Neuronal stem cell (in vitro differentiated cells): ENCODE measurements at regions not wholly inside any gene's neighbourhood (a gene's known extent, or its start where the extent isn't known, plus 50 kb on each side); places are given as distances from the start of the nearest gene placed in this dataset.
A peak's percentile ranks its signal among the peaks of the same experiment; 100 is the strongest.

Experiments
- DNase-seq: peaks from one replicate; pipeline ENCODE4 v3.0.0-alpha.2; 2013; ENCODE audit warnings: low spot score
- H2AFZ ChIP-seq: one replicate; pipeline ENCODE4 v1.6.1; 2013; ENCODE audit warnings: mild to moderate bottlenecking, low read length, inconsistent platforms
- H2AK5ac ChIP-seq: 2 replicates; pipeline ENCODE4 v1.6.1; 2013; ENCODE audit warnings: low read depth, mild to moderate bottlenecking, inconsistent platforms, low read length, moderate library complexity, mixed read lengths
- H2BK120ac ChIP-seq: 2 replicates; pipeline ENCODE4 v1.6.1; 2013; ENCODE audit warnings: low read depth, mild to moderate bottlenecking, inconsistent platforms, low read length, moderate library complexity, mixed read lengths
- H2BK12ac ChIP-seq: one replicate; pipeline ENCODE4 v1.6.1; 2013; ENCODE audit warnings: low read length, inconsistent platforms
- H2BK15ac ChIP-seq: 2 replicates; pipeline ENCODE4 v1.6.1; 2013; ENCODE audit warnings: mild to moderate bottlenecking, low read length, inconsistent platforms, mixed read lengths
- H2BK5ac ChIP-seq: one replicate; pipeline ENCODE4 v1.6.1; 2013; ENCODE audit warnings: inconsistent platforms, mild to moderate bottlenecking, low read length, moderate library complexity
- H3K14ac ChIP-seq: one replicate; pipeline ENCODE4 v1.6.1; 2013; ENCODE audit warnings: low read length, inconsistent platforms
- H3K18ac ChIP-seq: 2 replicates; pipeline ENCODE4 v1.6.1; 2013; ENCODE audit warnings: low read length, inconsistent platforms
- H3K23ac ChIP-seq: 2 replicates; pipeline ENCODE4 v1.6.1; 2013; ENCODE audit warnings: low read depth, mild to moderate bottlenecking, mixed read lengths, low read length, inconsistent platforms; ENCODE audit not compliant: poor library complexity
- H3K27ac ChIP-seq: replicated peaks from 3 replicates; pipeline ENCODE4 v1.5.1; 2013; ENCODE audit warnings: low read length, inconsistent platforms
- H3K27me3 ChIP-seq, 3 experiments: 2 replicates each; pipeline ENCODE4 v1.6.1; 2013; ENCODE audit warnings: low read length in 3 of 3, mild to moderate bottlenecking in 2 of 3, inconsistent platforms in 1 of 3, low read depth in 1 of 3, mixed read lengths in 1 of 3, moderate library complexity in 1 of 3; ENCODE audit not compliant: control insufficient read depth in 3 of 3, insufficient read depth in 3 of 3
- H3K36me3 ChIP-seq, 2 donors: replicated peaks in 1 of 2; 2 replicates each; pipeline ENCODE4 v1.6.1; 2013; ENCODE audit warnings: low read length in 2 of 2; ENCODE audit not compliant: control insufficient read depth in 2 of 2, insufficient read depth in 2 of 2
- H3K4ac ChIP-seq: 2 replicates; pipeline ENCODE4 v1.6.1; 2013; ENCODE audit warnings: inconsistent platforms, mild to moderate bottlenecking, low read length, moderate library complexity
- H3K4me1 ChIP-seq, 2 donors: 1 replicate in 1 of 2; 2 replicates in 1 of 2; pipeline ENCODE4 v1.6.1; 2013; ENCODE audit warnings: low read length in 2 of 2, low read depth in 1 of 2; ENCODE audit not compliant: control insufficient read depth in 2 of 2, insufficient read depth in 1 of 2
- H3K4me2 ChIP-seq: one replicate; pipeline ENCODE4 v1.6.1; 2013; ENCODE audit warnings: mild to moderate bottlenecking, low read length, inconsistent platforms; ENCODE audit not compliant: insufficient read depth, poor library complexity, severe bottlenecking
- H3K4me3 ChIP-seq, 2 donors: 2 replicates each; pipeline ENCODE4 v1.5.1; 2013; ENCODE audit warnings: low read length in 2 of 2, mild to moderate bottlenecking in 2 of 2, inconsistent platforms in 1 of 2, moderate library complexity in 1 of 2
- H3K79me1 ChIP-seq: one replicate; pipeline ENCODE4 v1.6.1; 2013; ENCODE audit warnings: low read depth, mild to moderate bottlenecking, inconsistent platforms, low read length, moderate library complexity
- H3K9ac ChIP-seq: one replicate; pipeline ENCODE4 v1.6.1; 2013; ENCODE audit warnings: mild to moderate bottlenecking, low read depth, low read length, inconsistent platforms; ENCODE audit not compliant: poor library complexity
- H3K9me3 ChIP-seq, 2 donors: replicated peaks in 1 of 2; 2 replicates each; pipeline versions ENCODE3 to v1.6.1; 2013; ENCODE audit warnings: low read length in 2 of 2, mild to moderate bottlenecking in 2 of 2, inconsistent platforms in 1 of 2, low read depth in 1 of 2, mixed read lengths in 1 of 2, moderate library complexity in 1 of 2; ENCODE audit not compliant: control insufficient read depth in 2 of 2, insufficient read depth in 1 of 2
- H4K8ac ChIP-seq: one replicate; pipeline ENCODE4 v1.6.1; 2013; ENCODE audit warnings: low read depth, mild to moderate bottlenecking, inconsistent platforms, low read length, moderate library complexity
- H4K91ac ChIP-seq: one replicate; pipeline ENCODE4 v1.6.1; 2013; ENCODE audit warnings: low read length, low read depth, mild to moderate bottlenecking, inconsistent platforms; ENCODE audit not compliant: poor library complexity
- WGBS, 2 donors: extraction: QIAGEN DNeasy Blood & Tissue Kit; methylation state at CpG; one replicate each; pipeline ENCODE4 v1.1.7; 2013; ENCODE audit warnings: missing lambda C conversion rate in 2 of 2, mixed read lengths in 1 of 2; ENCODE audit not compliant: insufficient read length in 2 of 2, insufficient replicate concordance in 1 of 2; ENCODE audit errors: extremely low coverage in 2 of 2; 5-methylcytosine and 5-hydroxymethylcytosine counted together

DNA sequence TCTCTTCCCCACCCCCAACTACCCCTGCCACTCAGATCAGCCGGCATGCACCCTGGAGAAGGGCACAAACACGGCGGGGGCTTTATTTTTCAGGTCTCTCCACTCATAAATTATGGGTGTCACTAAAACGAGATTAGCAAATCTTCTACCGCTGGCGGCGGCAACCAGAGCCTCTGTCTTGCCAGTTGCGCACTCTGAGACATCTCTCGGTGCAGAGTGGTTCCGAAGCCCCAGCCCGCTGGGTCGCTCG, 125.3 kb upstream of the C11orf58 start:
- Histone ChIP-seq H2AFZ (peak overlapping the region; percentile 91), H4K8ac (no peak overlapping the region), H3K27ac (no peak overlapping the region), H3K4me1 (peaks cover 8 to 11% of the 10 kb centered on the region in 2 donors), H3K14ac (no peak overlapping the region), H3K4me3 (peak overlapping the region; percentile 47 to 80), H3K4me2 (peak overlapping the region; percentile 97), H3K9me3 (peaks cover 0 to 9% of the 10 kb centered on the region in 2 donors), H3K4ac (no peak overlapping the region), H2BK12ac (peak overlapping the region; percentile 93), H3K36me3 (no peaks in the 10 kb centered on the region), H2BK15ac (peak overlapping the region; percentile 73), H3K23ac (peak overlapping the region; percentile 3), H3K27me3 (peaks cover 11 to 79% (median 44%) of the 10 kb centered on the region in 3 experiments), H3K18ac (peak overlapping the region; percentile 93), H2AK5ac (peak overlapping the region; percentile 42), H4K91ac (no peak overlapping the region), H3K9ac (peak overlapping the region; percentile 89), H3K79me1 (peaks cover 2% of the 10 kb centered on the region), H2BK5ac (no peak overlapping the region), H2BK120ac (no peak overlapping the region)
- no CpG with 5 or more reads among the region's 13 CpGs for WGBS, 2 donors
- DNase-seq = peak; percentile 31

DNA sequence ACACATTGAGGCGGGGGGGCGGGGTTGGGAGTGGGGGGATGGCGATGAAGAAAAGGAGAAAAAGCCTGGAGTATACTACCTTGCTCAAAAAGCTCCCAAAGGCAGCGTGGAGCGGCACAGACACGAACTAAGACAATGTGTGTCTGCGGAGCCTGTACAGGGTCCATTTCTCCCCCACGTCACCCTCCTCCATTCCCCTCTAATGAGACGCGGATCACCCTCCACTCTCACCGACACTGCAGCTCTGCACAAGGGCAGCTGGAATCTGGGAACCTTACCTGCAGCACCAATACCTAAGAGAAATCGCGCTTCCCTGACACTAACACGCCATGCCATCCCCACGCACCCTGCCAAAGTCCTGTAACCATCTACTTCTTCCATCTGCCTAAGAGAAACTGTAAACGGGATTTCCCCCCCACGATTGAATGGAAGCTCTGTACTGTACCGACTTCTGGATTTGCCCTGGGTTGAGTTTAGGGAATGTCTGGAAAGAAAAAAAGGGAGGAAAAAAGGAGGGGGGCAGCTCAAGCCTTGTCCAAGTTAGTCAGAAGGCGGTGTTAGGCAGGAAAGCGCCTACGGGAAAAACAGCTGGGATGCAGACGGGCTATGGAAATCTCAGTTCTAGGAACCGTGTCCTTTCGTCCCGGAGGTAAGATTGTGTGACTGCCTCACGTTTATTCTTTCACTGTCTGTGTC, 125.7 kb upstream of the C11orf58 start:
- peaks cover 0 to 9% of the 10 kb centered on the region in 2 donors for H3K9me3 ChIP-seq
- H3K23ac ChIP-seq = peak overlapping the region; percentile 3
- H3K18ac ChIP-seq = peak overlapping the region; percentile 50
- H2BK120ac ChIP-seq = no peak overlapping the region
- H2AK5ac ChIP-seq = no peak overlapping the region
- H3K27ac ChIP-seq = no peak overlapping the region
- H3K14ac ChIP-seq = no peak overlapping the region
- H3K4me3 ChIP-seq = peak overlapping the region in 1 of 2 donors; percentile 80
- H2AFZ ChIP-seq = peak overlapping the region; percentile 91
- H3K9ac ChIP-seq = peak overlapping the region; percentile 68
- H2BK12ac ChIP-seq = peak overlapping the region; percentile 64
- peaks cover 11 to 79% (median 44%) of the 10 kb centered on the region in 3 experiments for H3K27me3 ChIP-seq
- no peaks in the 10 kb centered on the region for H3K36me3 ChIP-seq
- H4K91ac ChIP-seq = no peak overlapping the region
- WGBS, 2 donors = no CpG with 5 or more reads among the region's 26 CpGs
- H2BK15ac ChIP-seq = peak overlapping the region; percentile 73
- DNase-seq = peak; percentile 37
- peak overlapping the region; percentile 97 for H3K4me2 ChIP-seq
- H2BK5ac ChIP-seq = no peak overlapping the region
- no peak overlapping the region for H3K4ac ChIP-seq
- H3K79me1 ChIP-seq = peaks cover 2% of the 10 kb centered on the region
- H3K4me1 ChIP-seq = peaks cover 8 to 14% of the 10 kb centered on the region in 2 donors
- no peak overlapping the region for H4K8ac ChIP-seq

DNA sequence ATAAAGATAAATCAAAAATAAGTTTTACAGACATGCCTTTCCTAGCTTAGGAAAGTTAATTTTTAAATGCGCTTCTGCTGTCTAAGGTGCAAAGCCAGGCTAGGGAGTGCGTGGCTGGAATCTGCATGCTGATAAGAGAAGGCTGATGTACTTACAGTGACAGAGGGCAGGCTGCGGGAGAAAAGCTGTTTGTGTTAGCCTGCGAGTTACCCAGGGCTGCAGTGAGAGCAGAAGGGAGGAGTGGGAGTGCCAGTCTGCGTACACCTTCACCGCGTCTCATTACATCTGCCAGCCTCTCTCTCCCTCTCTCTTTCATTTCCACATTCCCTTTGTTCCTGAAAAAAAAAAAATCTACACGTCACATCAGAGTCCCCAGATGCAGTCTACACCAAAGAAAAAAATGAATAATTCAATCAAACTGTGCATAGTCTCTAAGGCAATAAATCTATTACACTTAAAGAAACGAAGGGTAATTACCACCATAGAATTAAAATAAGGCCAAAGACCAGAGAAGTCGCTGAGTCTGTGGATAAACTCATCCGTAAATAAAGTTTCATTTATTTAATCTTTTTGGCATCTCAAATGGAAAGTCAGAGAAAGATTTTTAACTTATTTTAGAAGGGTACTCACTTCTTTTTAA, 126.4 kb upstream of the C11orf58 start:
- H2AFZ ChIP-seq = no peak overlapping the region
- H4K91ac ChIP-seq = no peak overlapping the region
- H2AK5ac ChIP-seq = no peak overlapping the region
- DNase-seq = peak; percentile 36
- no peak overlapping the region for H3K27ac ChIP-seq
- no peak overlapping the region for H3K4me3 ChIP-seq
- no peaks in the 10 kb centered on the region for H3K36me3 ChIP-seq
- H4K8ac ChIP-seq = no peak overlapping the region
- H3K9ac ChIP-seq = no peak overlapping the region
- peak overlapping the region; percentile 73 for H3K18ac ChIP-seq
- no peak overlapping the region for H3K14ac ChIP-seq
- H3K9me3 ChIP-seq = peaks cover 0 to 9% of the 10 kb centered on the region in 2 donors
- H3K27me3 ChIP-seq = peaks cover 11 to 74% (median 44%) of the 10 kb centered on the region in 3 experiments
- no peak overlapping the region for H2BK15ac ChIP-seq
- no peak overlapping the region for H3K4ac ChIP-seq
- H2BK5ac ChIP-seq = no peak overlapping the region
- H3K4me1 ChIP-seq = peaks cover 8 to 14% of the 10 kb centered on the region in 2 donors
- H2BK120ac ChIP-seq = no peak overlapping the region
- no peak overlapping the region for H3K4me2 ChIP-seq
- H2BK12ac ChIP-seq = no peak overlapping the region
- WGBS, 2 donors = no CpG with 5 or more reads among the region's 11 CpGs
- peaks cover 2% of the 10 kb centered on the region for H3K79me1 ChIP-seq
- H3K23ac ChIP-seq = no peak overlapping the region

DNA sequence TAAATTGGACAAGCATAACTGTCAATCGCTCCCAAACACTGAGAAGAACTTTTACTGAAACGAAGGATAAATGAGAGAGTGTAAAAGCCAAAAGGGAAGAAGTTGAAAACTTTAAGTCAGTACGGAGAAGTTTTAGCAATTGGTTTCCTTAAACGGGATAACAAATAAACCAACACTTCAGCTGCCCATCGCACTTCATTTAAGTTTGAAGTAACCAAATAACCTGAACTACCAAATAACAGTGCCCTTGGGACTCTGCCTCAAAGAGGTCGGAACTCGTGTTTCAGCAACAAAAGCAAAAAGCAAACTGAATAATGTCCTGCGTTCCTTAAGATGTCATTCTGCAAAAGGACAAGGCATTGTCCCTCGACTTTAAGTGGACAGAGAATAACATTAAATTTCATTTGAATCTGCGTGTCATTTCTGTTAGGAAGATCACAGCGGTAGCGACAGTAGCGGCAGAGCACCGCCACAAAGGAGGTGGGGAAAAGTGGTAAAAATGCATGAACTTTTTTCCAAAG, 127.0 kb upstream of the C11orf58 start:
- Histone ChIP-seq H3K9me3 (peaks cover 0 to 9% of the 10 kb centered on the region in 2 donors), H3K9ac (no peak overlapping the region), H3K4me2 (peak overlapping the region; percentile 20), H4K8ac (no peak overlapping the region), H2BK12ac (no peak overlapping the region), H2BK120ac (no peak overlapping the region), H3K4me1 (peaks cover 8 to 14% of the 10 kb centered on the region in 2 donors), H2BK15ac (no peak overlapping the region), H3K18ac (no peak overlapping the region), H3K4ac (no peak overlapping the region), H3K36me3 (no peaks in the 10 kb centered on the region), H3K27me3 (peaks cover 11 to 72% (median 44%) of the 10 kb centered on the region in 3 experiments), H2AFZ (no peak overlapping the region), H4K91ac (no peak overlapping the region), H2BK5ac (no peak overlapping the region), H3K27ac (no peak overlapping the region), H3K79me1 (peaks cover 2% of the 10 kb centered on the region), H3K14ac (no peak overlapping the region), H3K4me3 (no peak overlapping the region), H3K23ac (no peak overlapping the region), H2AK5ac (no peak overlapping the region)
- DNase-seq = no peak
- no CpG with 5 or more reads among the region's 14 CpGs for WGBS, 2 donors
